Testis (tissue), 2 donors: ENCODE measurements at regions not wholly inside any gene's neighbourhood (a gene's known extent, or its start where the extent isn't known, plus 50 kb on each side); places are given as distances from the start of the nearest gene placed in this dataset.

ENCODE experiments used
- POLR2A ChIP-seq: fragments of 450-650 bp; IDR thresholded peaks from one replicate; pipeline ENCODE4 v1.6.1; 2017; ENCODE audit warnings: antibody characterized with exemption, mild to moderate bottlenecking, moderate library complexity
- TF ChIP-seq, protein P1 (sequence below), 3 experiments: fragments of 450-650 bp in 2 of 3; fragments of 200-600 bp in 1 of 3; sonication (generic) in 1 of 3; IDR thresholded peaks; one replicate each; pipeline ENCODE4 v1.5.1; 2016 to 2019; ENCODE audit warnings: antibody characterized with exemption in 3 of 3, mild to moderate bottlenecking in 2 of 3, moderate library complexity in 1 of 3

DNA sequence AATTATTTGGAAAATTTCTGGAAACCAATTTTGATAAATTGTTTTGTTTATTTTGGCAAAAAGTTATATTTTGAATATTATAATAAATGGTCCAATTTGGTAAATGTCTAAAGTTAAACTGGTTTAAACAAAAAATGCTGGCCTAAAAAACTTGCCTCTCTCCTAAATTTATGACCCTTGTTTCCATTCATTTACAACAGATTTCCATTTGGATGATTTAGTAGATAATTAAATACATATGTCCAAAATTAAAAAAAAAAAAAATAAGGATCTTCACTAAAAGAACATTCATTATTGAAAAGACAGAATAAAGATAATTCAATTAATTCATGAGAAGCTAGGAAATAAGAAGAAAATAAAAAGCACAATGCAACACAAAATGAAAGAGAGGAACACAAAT is 449.5 kb downstream of the SPRY1 start:
- TF ChIP-seq, protein P1, sequence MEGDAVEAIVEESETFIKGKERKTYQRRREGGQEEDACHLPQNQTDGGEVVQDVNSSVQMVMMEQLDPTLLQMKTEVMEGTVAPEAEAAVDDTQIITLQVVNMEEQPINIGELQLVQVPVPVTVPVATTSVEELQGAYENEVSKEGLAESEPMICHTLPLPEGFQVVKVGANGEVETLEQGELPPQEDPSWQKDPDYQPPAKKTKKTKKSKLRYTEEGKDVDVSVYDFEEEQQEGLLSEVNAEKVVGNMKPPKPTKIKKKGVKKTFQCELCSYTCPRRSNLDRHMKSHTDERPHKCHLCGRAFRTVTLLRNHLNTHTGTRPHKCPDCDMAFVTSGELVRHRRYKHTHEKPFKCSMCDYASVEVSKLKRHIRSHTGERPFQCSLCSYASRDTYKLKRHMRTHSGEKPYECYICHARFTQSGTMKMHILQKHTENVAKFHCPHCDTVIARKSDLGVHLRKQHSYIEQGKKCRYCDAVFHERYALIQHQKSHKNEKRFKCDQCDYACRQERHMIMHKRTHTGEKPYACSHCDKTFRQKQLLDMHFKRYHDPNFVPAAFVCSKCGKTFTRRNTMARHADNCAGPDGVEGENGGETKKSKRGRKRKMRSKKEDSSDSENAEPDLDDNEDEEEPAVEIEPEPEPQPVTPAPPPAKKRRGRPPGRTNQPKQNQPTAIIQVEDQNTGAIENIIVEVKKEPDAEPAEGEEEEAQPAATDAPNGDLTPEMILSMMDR (IDR thresholded peaks at IDR 0.05) = no peak
- TF ChIP-seq POLR2A = no peak
